GM18520 (cell line): ENCODE measurements at regions not wholly inside any gene's neighbourhood (a gene's known extent, or its start where the extent isn't known, plus 50 kb on each side); places are given as distances from the start of the nearest gene placed in this dataset.
"Not testable (repeated sequence)": the region's sequence is repeated elsewhere in the genome, so short reads cannot be mapped to it uniquely, and the experiment has no call there.

ENCODE experiments used
- ATAC-seq: cut with Tn5 transposase; IDR thresholded peaks from one replicate; pipeline ENCODE4 v1.9.1; 2021; ENCODE audit not compliant: unreplicated experiment

DNA sequence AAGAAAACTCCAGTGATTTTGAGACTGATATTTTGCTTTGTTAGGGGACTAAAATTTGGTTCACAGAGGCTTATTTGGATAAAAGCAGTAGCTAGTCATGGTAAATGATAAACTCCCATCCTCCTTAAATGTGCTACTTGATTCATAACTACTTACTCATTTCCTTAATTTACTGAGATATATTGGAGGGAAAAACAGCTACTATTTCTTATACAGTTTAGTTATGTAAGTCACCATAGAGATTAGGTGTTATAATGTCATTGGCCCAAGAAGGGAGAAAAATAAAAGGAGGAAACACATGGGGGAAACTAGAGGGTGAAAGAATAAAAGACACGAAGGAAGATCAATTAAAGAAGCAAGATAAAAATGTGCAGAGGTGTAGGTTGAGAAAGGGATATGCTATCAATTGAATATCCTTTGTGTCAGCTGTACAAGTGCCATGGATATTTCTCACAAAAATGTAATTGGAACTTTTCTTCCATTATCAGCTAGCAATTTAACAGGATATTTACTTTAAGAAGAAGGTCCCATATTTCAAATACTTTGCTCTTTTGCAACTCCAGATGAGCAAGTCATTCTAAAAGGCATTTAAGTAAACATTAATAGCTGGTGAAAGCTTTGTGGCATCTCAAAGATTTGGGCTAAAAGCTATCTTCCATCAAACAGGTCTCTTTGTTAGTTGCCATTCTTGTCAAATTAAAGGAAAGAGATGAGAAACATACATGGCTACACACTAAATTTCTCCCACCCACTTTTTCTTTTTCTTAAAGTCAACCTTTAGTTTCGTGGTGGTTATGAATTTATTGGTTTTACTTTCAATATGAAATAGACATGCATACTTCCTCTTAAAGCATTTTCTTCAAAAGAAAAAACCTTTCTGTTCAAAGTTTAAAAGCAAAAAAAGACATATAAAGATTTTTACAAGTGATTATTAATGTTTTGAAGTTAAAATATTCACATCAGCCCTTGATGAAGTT is 439.5 kb downstream of the CCER1 start:
- peak; percentile 98 for ATAC-seq

DNA sequence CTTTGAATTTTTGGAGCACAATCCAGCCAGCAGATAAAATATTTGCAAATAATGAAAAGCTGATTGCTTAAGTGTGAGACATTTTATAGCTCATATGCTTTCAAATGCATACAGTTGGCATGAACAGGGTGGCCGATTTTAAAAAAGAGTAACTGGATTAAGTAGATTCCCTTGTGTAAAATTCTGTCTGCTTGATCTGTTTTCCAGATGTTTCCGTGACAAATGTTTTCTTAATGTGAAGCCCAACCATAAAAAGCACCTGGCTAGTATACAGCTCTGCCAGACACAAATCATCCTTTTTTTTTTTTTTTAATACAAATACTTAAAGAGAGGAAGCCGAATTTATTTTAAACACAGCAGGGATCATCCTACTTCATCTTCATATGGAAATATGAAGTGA is 440.7 kb downstream of the CCER1 start:
- ATAC-seq: no peak

- ATAC-seq: no peak
Observed at GRCh38 chr12:90512518-90512917, 442.5 kb downstream of the CCER1 start.

DNA sequence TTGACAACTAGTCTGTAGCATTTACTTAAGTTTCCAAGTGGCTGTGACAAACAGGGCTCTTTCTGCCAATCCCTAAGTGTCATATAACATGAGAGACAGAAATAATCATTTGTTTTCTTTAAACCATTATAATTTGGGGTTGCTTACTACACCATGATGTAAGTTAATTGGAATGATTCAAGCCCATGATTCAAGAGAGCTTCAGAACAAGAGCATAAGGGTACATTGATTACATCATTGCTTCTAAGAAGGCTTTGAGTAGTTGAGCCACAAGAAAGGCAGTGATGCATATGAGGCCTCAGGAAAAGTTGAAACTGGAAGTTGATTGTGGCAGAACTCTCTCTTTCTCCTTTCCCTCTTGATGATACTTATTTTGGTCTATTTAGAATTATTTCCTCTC is 444.0 kb downstream of the CCER1 start:
- no peak for ATAC-seq

DNA sequence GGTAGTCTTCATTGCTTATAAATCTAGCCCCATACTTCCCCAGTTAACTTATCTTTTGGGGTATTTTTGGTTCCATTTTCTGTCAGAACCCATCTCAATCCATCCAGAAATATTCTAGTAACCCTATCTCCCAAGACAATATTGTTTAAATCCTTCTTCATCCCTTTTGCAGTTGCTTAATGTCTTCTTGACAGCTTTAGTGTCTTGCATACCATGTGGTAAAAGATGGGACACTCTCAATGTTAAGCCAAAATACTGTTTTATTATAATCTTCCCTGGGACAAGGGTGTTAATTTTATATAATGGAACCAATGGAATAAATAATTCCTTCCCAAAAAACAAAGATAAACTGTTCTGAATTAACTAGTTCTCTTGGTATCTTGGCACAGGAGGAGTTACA is 450.2 kb downstream of the CCER1 start:
- no peak for ATAC-seq

DNA sequence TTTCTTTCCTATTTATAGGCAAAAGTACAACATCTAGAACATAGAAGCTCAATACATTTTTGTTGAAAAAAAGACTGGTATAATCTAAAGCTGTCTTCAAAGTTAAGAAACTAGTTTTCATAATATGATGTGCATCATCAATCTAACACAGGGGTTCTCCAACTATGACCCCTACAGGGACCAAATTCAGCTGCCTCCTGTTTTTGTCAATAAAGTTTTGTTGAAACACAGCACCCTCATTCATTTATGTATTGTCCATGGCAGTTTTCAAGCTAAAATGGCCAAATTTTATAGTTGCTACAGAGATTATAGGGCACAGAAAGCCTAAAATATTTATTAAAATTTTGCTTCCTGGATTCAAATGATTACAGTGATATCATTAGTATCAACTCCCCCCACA is 452.9 kb downstream of the CCER1 start:
- no peak for ATAC-seq

DNA sequence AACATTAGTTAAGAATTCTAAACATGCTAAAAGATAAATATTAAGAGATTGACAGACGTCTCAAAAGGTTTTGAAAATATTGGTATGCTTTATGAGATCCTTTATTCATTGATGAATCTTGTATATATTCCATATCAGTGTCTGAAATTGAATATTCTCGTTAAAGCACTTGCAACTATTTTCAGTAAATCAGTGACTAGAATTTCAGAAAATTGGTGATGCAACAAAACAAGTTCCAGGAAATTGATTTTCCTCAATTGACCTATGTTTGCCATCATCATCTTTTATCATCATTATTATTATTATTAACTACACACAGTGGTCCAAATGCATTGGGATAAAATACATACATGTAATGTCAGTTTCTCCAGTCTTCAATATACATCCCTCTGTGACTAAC is 453.6 kb downstream of the CCER1 start:
- ATAC-seq: no peak

DNA sequence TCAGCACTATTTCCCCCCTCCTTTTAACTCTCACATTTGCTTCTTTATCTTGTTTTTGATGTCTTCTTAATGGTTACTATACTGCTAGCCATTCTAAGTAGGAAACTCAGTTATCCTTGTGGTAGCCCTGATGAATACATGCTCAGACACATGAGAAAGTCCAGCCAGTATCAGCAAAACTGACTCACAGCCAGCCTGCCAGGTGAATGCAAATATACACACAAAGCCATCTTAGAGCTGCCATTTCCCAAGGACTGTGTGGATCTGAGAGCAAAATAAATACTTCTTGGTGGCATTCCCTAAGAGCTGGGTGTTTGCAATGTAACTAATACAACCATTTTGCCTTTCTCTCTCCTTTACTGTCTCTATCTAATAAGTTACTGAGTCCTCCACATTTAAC is 455.2 kb downstream of the CCER1 start:
- ATAC-seq: no peak

DNA sequence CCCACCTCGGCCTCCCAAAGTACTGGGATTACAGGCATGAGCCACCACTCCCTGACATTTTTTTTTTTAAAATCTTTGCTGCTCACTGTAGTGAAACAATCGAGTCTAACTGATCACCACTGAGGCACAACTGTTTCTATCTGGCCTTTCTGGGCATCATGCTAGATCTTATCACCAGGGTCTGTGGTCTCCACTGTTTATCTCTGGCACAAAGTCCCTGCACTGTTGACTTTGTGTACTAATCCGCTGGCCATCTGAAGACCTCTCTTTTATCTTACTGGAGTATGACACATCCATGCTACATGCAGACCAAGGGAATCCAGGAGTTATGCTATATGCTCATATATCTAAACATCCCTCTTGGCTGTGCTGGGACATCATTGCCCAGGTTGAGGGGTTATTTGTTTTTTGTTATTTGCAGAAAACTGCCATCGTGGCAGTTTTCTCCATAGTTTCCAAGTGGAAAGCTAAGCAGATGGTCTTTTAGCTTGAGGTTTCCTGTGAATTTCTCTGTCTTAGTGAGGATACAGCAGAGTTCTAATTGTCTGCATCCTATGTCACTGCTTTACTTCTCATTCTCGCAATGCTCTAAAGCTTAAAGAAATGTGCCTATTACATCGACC is 456.9 kb downstream of the CCER1 start:
- no peak for ATAC-seq

DNA sequence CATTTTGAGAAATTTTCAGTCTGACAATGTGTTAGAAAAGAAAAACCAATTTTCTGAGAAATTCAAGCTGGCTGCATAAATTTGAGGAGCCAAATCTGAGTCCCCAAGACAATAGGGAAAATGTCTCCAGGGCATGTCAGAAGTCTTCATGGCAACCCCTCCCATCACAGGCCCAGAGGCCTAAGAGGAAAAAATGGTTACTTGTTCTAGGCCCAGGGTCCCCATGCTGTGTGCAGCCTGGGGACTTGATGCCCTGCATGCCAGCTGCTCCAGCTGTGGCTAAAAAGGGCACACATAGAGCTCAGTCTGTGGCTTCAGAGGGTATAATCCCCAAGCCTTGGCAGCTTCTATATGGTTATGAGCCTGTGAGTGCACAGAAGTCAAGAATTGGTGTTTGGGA is 464.6 kb downstream of the CCER1 start:
- ATAC-seq: no peak

DNA sequence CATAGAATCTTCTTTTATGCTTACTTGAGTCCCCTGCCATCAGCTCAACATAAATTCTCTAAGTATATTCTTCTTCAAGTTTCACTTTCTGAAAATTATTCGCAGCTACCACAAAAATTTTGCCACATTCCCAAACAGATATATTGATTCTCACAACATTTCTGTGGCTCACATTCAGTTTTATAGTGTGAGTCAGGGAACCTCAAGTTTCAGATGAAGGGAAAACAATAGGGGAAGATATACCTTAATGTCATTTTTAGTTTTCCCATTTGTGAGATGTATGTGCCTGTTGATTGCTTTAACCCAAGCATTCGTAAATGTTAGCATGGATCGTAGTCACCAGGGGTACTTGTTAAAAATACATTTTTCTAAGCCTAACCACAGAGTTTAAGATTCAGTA is 465.8 kb downstream of the CCER1 start:
- ATAC-seq: no peak

- ATAC-seq: no peak
Observed at GRCh38 chr12:90485560-90485959, 469.4 kb downstream of the CCER1 start.

- ATAC-seq: no peak
Observed at GRCh38 chr12:90484094-90484493, 470.9 kb downstream of the CCER1 start.

- ATAC-seq: no peak
Observed at GRCh38 chr12:90481748-90482147, 473.2 kb downstream of the CCER1 start.

GRCh38 chr12:90479237-90479636 is 475.7 kb downstream of the CCER1 start:
- no peak for ATAC-seq

DNA sequence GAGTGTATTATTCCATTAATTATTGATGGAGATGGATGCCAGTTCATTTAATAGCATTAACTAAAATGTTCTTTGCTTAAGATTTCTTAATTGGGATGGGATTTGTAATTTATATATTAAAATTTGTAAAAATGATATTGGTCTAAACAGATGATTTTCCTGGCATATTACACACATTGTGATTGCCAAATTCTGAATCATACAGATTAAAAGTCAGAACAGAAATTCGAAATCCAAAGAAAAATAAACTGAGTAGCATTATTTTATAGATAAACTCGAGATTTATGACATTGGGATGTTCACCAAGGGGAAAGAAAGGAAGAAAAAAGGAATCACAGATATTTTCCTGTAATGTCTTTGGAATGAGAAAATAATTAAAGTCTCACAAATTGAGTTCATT is 481.1 kb downstream of the CCER1 start:
- ATAC-seq: no peak

DNA sequence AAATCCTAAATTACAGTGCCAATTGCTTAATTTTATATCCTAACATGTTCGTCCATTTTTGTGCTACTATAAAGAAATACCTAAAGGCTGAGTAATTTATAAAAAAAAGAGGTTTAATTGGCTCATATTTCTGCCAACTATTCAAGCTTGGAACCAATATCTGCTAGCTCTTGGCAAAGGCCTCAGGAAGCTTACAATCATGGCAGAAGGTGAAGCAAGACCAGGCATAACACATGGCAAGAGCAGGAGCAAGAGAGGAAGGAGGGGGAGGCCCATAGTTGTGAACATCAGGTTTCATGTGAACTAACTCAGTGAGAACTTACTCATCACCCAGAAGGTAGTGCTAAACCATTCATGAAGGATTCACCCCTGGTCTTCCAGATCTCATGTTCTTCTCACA is 494.3 kb downstream of the CCER1 start:
- no peak for ATAC-seq

DNA sequence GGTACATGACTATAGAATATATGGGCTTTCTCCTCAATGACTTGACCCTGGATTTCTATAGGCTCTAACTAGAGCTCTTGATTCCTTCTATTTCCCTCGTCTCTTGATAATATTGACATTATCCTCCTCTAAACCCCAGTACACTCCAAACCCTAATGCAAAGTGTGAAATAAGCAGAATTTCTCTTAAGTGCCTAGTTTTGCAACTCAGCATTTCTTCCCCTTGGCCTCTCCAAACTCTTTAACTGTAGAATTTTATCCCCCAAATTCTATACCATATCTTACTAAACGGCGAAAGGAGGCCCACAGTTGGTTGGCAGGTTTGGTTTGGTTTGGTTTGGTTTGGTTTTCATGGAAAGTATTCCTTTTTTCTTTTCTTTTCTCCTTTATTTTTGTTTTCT is 498.7 kb downstream of the CCER1 start:
- no peak for ATAC-seq

DNA sequence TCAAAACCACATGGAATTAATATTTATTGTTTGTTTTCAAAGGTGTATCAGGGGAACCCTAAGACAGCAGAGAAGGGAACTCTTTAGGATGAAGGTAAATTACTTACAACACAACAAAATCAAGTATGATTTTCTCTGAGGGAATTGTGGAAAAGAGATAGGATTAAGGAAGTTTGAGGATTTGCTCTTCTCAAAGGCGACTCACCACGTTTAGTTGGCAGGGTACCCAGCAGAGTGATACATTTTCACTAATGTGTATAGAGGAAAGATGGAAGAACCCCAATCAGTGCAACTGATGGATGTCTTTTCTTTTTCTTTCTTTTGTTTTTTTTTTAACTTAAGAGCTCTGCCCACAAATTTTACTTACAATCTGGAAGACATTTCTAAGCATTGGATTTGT is 499.2 kb downstream of the CCER1 start:
- no peak for ATAC-seq

DNA sequence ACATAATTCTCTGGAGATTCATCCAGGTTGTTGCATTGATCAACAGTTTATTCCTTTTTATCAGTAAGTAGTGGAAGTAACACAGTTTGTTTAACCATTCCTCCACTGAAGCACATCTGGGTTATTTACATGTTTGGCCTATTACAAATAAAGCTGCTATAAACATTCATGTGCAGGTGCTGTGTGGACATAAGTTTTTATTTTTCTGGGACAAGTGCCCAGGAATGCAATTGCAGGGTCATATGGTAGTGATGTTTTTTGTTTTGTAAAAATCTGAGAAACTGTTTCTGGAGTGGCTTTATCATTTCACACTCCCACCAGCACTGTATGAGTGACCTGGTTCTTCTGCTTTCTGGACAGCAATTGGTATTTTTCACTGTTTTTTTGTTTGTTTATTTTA is 505.4 kb downstream of the CCER1 start:
- no peak for ATAC-seq

DNA sequence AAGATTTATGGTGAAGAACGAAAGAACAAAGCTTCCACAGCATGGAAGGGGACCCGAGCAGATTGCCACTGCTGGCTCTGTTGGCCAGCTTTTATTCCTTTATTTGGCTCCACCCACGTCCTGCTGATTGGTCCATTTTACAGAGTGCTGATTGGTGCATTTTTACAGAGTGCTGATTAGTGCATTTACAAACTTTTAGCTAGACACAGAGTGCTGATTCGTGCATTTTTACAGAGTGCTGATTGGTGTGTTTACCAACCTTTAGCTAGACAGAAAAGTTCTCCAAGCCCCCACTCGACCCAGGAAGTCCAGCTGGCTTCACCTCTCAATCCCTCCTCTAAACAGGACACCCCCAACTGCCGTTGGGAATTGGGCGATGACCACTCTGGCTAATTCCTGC is 511.5 kb downstream of the CCER1 start:
- not testable (repeated sequence) for ATAC-seq

- ATAC-seq: no peak
Observed at GRCh38 chr12:90441431-90441830, 513.5 kb downstream of the CCER1 start.
